ENCODE measurements at regions not wholly inside any gene's neighbourhood (a gene's known extent, or its start where the extent isn't known, plus 50 kb on each side); places are given as distances from the start of the nearest gene placed in this dataset.
"Not testable (repeated sequence)": the region's sequence is repeated elsewhere in the genome, so short reads cannot be mapped to it uniquely, and the experiment has no call there.

- Histone ChIP-seq H3K27me3 (ENCODE audit: control insufficient read depth, insufficient read depth, low read length, poor library complexity, severe bottlenecking) (no peaks in the 10 kb centered on the region), H3K4me1 (ENCODE audit: control insufficient read depth, insufficient read depth, low read length) (no peaks in the 10 kb centered on the region), H3K9me3 (ENCODE audit: control insufficient read depth, low read length) (no peaks in the 10 kb centered on the region), H3K27ac (ENCODE audit: insufficient read depth, low read depth, low read length, poor library complexity, severe bottlenecking) (no peak overlapping the region), H3K4me3 (ENCODE audit: insufficient read depth, low read depth, low read length) (no peak overlapping the region), H3K36me3 (ENCODE audit: control insufficient read depth, insufficient read depth, low read length) (no peaks in the 10 kb centered on the region)
- WGBS, 2 experiments: 88 to 100% methylated on average over 1 of the region's 1 CpG
These were observed 139.2 kb downstream of the PDCD6IP start for GRCh38 chr3:33937628-33938027.

- Histone ChIP-seq H3K9me3 (ENCODE audit: control insufficient read depth, low read length) (no peaks in the 10 kb centered on the region), H3K36me3 (ENCODE audit: control insufficient read depth, insufficient read depth, low read length) (no peaks in the 10 kb centered on the region), H3K4me1 (ENCODE audit: control insufficient read depth, insufficient read depth, low read length) (no peaks in the 10 kb centered on the region), H3K27me3 (ENCODE audit: control insufficient read depth, insufficient read depth, low read length, poor library complexity, severe bottlenecking) (no peaks in the 10 kb centered on the region), H3K4me3 (ENCODE audit: insufficient read depth, low read depth, low read length) (no peak overlapping the region), H3K27ac (ENCODE audit: insufficient read depth, low read depth, low read length, poor library complexity, severe bottlenecking) (no peak overlapping the region)
- 98 to 99% methylated on average over 5 of the region's 5 CpGs for WGBS, 2 experiments
These were observed 141.7 kb downstream of the PDCD6IP start for GRCh38 chr3:33940149-33940548.

GRCh38 chr3:33940736-33941135 is 142.3 kb downstream of the PDCD6IP start:
- H3K27me3 ChIP-seq (ENCODE audit: control insufficient read depth, insufficient read depth, low read length, poor library complexity, severe bottlenecking): no peaks in the 10 kb centered on the region
- 69 to 70% methylated on average over 4 of the region's 4 CpGs for WGBS, 2 experiments

GRCh38 chr3:33941804-33942203 is 143.4 kb downstream of the PDCD6IP start:
- Histone ChIP-seq H3K36me3 (ENCODE audit: control insufficient read depth, insufficient read depth, low read length) (no peaks in the 10 kb centered on the region), H3K4me3 (ENCODE audit: insufficient read depth, low read depth, low read length) (no peak overlapping the region), H3K27me3 (ENCODE audit: control insufficient read depth, insufficient read depth, low read length, poor library complexity, severe bottlenecking) (no peaks in the 10 kb centered on the region), H3K27ac (ENCODE audit: insufficient read depth, low read depth, low read length, poor library complexity, severe bottlenecking) (no peak overlapping the region), H3K9me3 (ENCODE audit: control insufficient read depth, low read length) (no peaks in the 10 kb centered on the region), H3K4me1 (ENCODE audit: control insufficient read depth, insufficient read depth, low read length) (no peaks in the 10 kb centered on the region)
- 83 to 93% methylated on average over 1 of the region's 1 CpG for WGBS, 2 experiments

More at GRCh38 chr3:33940736-33941135, 142.3 kb downstream of the PDCD6IP start:
- H3K4me1 ChIP-seq (ENCODE audit: control insufficient read depth, insufficient read depth, low read length): no peaks in the 10 kb centered on the region
- no peak overlapping the region for H3K4me3 ChIP-seq (ENCODE audit: insufficient read depth, low read depth, low read length)
- H3K27ac ChIP-seq (ENCODE audit: insufficient read depth, low read depth, low read length, poor library complexity, severe bottlenecking): no peak overlapping the region
- H3K9me3 ChIP-seq (ENCODE audit: control insufficient read depth, low read length): no peaks in the 10 kb centered on the region
- no peaks in the 10 kb centered on the region for H3K36me3 ChIP-seq (ENCODE audit: control insufficient read depth, insufficient read depth, low read length)

- H3K36me3 ChIP-seq (ENCODE audit: control insufficient read depth, insufficient read depth, low read length): no peaks in the 10 kb centered on the region
- H3K4me3 ChIP-seq (ENCODE audit: insufficient read depth, low read depth, low read length): no peak overlapping the region
- 91 to 96% methylated on average over 4 of the region's 4 CpGs for WGBS, 2 experiments
These were observed 144.2 kb downstream of the PDCD6IP start for GRCh38 chr3:33942483-33943150.

GRCh38 chr3:33943277-33943676 is 144.8 kb downstream of the PDCD6IP start:
- no peak overlapping the region for H3K27ac ChIP-seq (ENCODE audit: insufficient read depth, low read depth, low read length, poor library complexity, severe bottlenecking)
- H3K9me3 ChIP-seq (ENCODE audit: control insufficient read depth, low read length): no peaks in the 10 kb centered on the region
- no peaks in the 10 kb centered on the region for H3K27me3 ChIP-seq (ENCODE audit: control insufficient read depth, insufficient read depth, low read length, poor library complexity, severe bottlenecking)
- H3K4me3 ChIP-seq (ENCODE audit: insufficient read depth, low read depth, low read length): no peak overlapping the region
- no peaks in the 10 kb centered on the region for H3K4me1 ChIP-seq (ENCODE audit: control insufficient read depth, insufficient read depth, low read length)
- no peaks in the 10 kb centered on the region for H3K36me3 ChIP-seq (ENCODE audit: control insufficient read depth, insufficient read depth, low read length)

More at GRCh38 chr3:33942483-33943150, 144.2 kb downstream of the PDCD6IP start:
- H3K4me1 ChIP-seq (ENCODE audit: control insufficient read depth, insufficient read depth, low read length): no peaks in the 10 kb centered on the region
- no peak overlapping the region for H3K27ac ChIP-seq (ENCODE audit: insufficient read depth, low read depth, low read length, poor library complexity, severe bottlenecking)
- H3K9me3 ChIP-seq (ENCODE audit: control insufficient read depth, low read length): no peaks in the 10 kb centered on the region
- H3K27me3 ChIP-seq (ENCODE audit: control insufficient read depth, insufficient read depth, low read length, poor library complexity, severe bottlenecking): no peaks in the 10 kb centered on the region

GRCh38 chr3:33946612-33947011 is 148.2 kb downstream of the PDCD6IP start:
- H3K27me3 ChIP-seq (ENCODE audit: control insufficient read depth, insufficient read depth, low read length, poor library complexity, severe bottlenecking): not testable (repeated sequence)

GRCh38 chr3:33947272-33948195 is 149.1 kb downstream of the PDCD6IP start:
- H3K36me3 ChIP-seq (ENCODE audit: control insufficient read depth, insufficient read depth, low read length): no peaks in the 10 kb centered on the region
- no peaks in the 10 kb centered on the region for H3K4me1 ChIP-seq (ENCODE audit: control insufficient read depth, insufficient read depth, low read length)
- 90 to 91% methylated on average over 4 of the region's 4 CpGs for WGBS, 2 experiments
- no peak overlapping the region for H3K27ac ChIP-seq (ENCODE audit: insufficient read depth, low read depth, low read length, poor library complexity, severe bottlenecking)
- no peak overlapping the region for H3K4me3 ChIP-seq (ENCODE audit: insufficient read depth, low read depth, low read length)
- no peaks in the 10 kb centered on the region for H3K27me3 ChIP-seq (ENCODE audit: control insufficient read depth, insufficient read depth, low read length, poor library complexity, severe bottlenecking)
- no peaks in the 10 kb centered on the region for H3K9me3 ChIP-seq (ENCODE audit: control insufficient read depth, low read length)

More at GRCh38 chr3:33946612-33947011, 148.2 kb downstream of the PDCD6IP start:
- H3K27ac ChIP-seq (ENCODE audit: insufficient read depth, low read depth, low read length, poor library complexity, severe bottlenecking); H3K4me1 ChIP-seq (ENCODE audit: control insufficient read depth, insufficient read depth, low read length); H3K9me3 ChIP-seq (ENCODE audit: control insufficient read depth, low read length); H3K4me3 ChIP-seq (ENCODE audit: insufficient read depth, low read depth, low read length); H3K36me3 ChIP-seq (ENCODE audit: control insufficient read depth, insufficient read depth, low read length): not testable (repeated sequence)

GRCh38 chr3:33949074-33949473 is 150.6 kb downstream of the PDCD6IP start:
- Histone ChIP-seq H3K4me3 (ENCODE audit: insufficient read depth, low read depth, low read length) (no peak overlapping the region), H3K4me1 (ENCODE audit: control insufficient read depth, insufficient read depth, low read length) (no peaks in the 10 kb centered on the region), H3K27me3 (ENCODE audit: control insufficient read depth, insufficient read depth, low read length, poor library complexity, severe bottlenecking) (no peaks in the 10 kb centered on the region), H3K36me3 (ENCODE audit: control insufficient read depth, insufficient read depth, low read length) (no peaks in the 10 kb centered on the region), H3K9me3 (ENCODE audit: control insufficient read depth, low read length) (no peaks in the 10 kb centered on the region), H3K27ac (ENCODE audit: insufficient read depth, low read depth, low read length, poor library complexity, severe bottlenecking) (no peak overlapping the region)
- WGBS, 2 experiments: 86 to 88% methylated on average over 1 of the region's 1 CpG

- Histone ChIP-seq H3K27me3 (ENCODE audit: control insufficient read depth, insufficient read depth, low read length, poor library complexity, severe bottlenecking) (no peaks in the 10 kb centered on the region), H3K4me3 (ENCODE audit: insufficient read depth, low read depth, low read length) (no peak overlapping the region), H3K27ac (ENCODE audit: insufficient read depth, low read depth, low read length, poor library complexity, severe bottlenecking) (no peak overlapping the region), H3K4me1 (ENCODE audit: control insufficient read depth, insufficient read depth, low read length) (no peaks in the 10 kb centered on the region), H3K36me3 (ENCODE audit: control insufficient read depth, insufficient read depth, low read length) (no peaks in the 10 kb centered on the region), H3K9me3 (ENCODE audit: control insufficient read depth, low read length) (no peaks in the 10 kb centered on the region)
- 93 to 100% methylated on average over 3 of the region's 3 CpGs for WGBS, 2 experiments
These were observed 156.5 kb downstream of the PDCD6IP start for GRCh38 chr3:33954956-33955355.

Data from ectodermal cell (in vitro differentiated cells).